ENCODE measurements at regions not wholly inside any gene's neighbourhood (a gene's known extent, or its start where the extent isn't known, plus 50 kb on each side); places are given as distances from the start of the nearest gene placed in this dataset.

- TF ChIP-seq EZH2phosphoT487 (IDR thresholded peaks at IDR 0.05; ENCODE audit: insufficient read depth, low read depth) (no peak), EZH2 (IDR thresholded peaks at IDR 0.05; ENCODE audit: insufficient read depth, poor library complexity, severe bottlenecking) (no peak)
These were observed 164.2 kb upstream of the DPP6 start for GRCh38 chr7:153887749-153888569.
